ENCODE measurements at regions not wholly inside any gene's neighbourhood (a gene's known extent, or its start where the extent isn't known, plus 50 kb on each side); places are given as distances from the start of the nearest gene placed in this dataset.

GRCh38 chr1:178630417-178630816 is 94.6 kb upstream of the RALGPS2 start (continued):
- no peak for TF ChIP-seq CHD7 (IDR thresholded peaks at IDR 0.05; ENCODE audit: insufficient replicate concordance, low read length)
- TF ChIP-seq JUN (IDR thresholded peaks at IDR 0.05; ENCODE audit: low read depth, low read length): no peak
